ENCODE measurements at regions not wholly inside any gene's neighbourhood (a gene's known extent, or its start where the extent isn't known, plus 50 kb on each side); places are given as distances from the start of the nearest gene placed in this dataset.

GRCh38 chr4:45745741-45746140 is 378.1 kb downstream of the GABRG1 start:
- Histone ChIP-seq H4K5ac (ENCODE audit: low read depth, low read length) (no peak overlapping the region), H2AK9ac (replicated peaks; ENCODE audit: low read depth, low read length, poor library complexity) (no peak overlapping the region), H3K79me1 (ENCODE audit: low read depth in 1 of 2, low read length in 2 of 2) (no peaks in the 10 kb centered on the region), H2AFZ (replicated peaks; ENCODE audit: low read length, poor library complexity) (no peak overlapping the region), H3K27ac (ENCODE audit: insufficient read depth, low read length) (no peak overlapping the region), H4K8ac (ENCODE audit: low read depth in 2 of 2, low read length in 2 of 2) (no peak overlapping the region), H2AK5ac (ENCODE audit: low read depth, low read length) (no peak overlapping the region), H3K4ac (ENCODE audit: low read depth, low read length) (no peak overlapping the region), H3K9me3 (ENCODE audit: control insufficient read depth, insufficient read depth, low read length) (peaks cover 2% of the 10 kb centered on the region; the same call in 1 of the 2 replicates), H3K4me1 (ENCODE audit: control insufficient read depth, insufficient read depth, low read length) (no peaks in the 10 kb centered on the region), H3K4me2 (ENCODE audit: low read depth, low read length) (no peak overlapping the region), H3K9ac (ENCODE audit: low read depth, low read length) (no peak overlapping the region), H3K18ac (ENCODE audit: low read depth, low read length) (no peak overlapping the region), H3K36me3 (ENCODE audit: control insufficient read depth, insufficient read depth, low read length) (no peaks in the 10 kb centered on the region), H2BK120ac (ENCODE audit: low read depth, low read length) (no peak overlapping the region), H3K9me1 (ENCODE audit: insufficient read depth, low read length) (no peaks in the 10 kb centered on the region), H2BK5ac (ENCODE audit: low read depth, low read length, poor library complexity, severe bottlenecking) (no peak overlapping the region), H3K23ac (ENCODE audit: low read depth, low read length) (no peak overlapping the region), H4K91ac (ENCODE audit: insufficient read depth, low read depth, low read length) (no peak overlapping the region), H2BK15ac (ENCODE audit: low read depth, low read length) (no peak overlapping the region), H3K27me3 (ENCODE audit: control insufficient read depth, insufficient read depth, low read length) (no peaks in the 10 kb centered on the region), H3K56ac (ENCODE audit: extremely low read depth, insufficient read depth, low read length) (no peak overlapping the region), H3K14ac (replicated peaks; ENCODE audit: low read depth, low read length) (no peak overlapping the region), H2BK20ac (ENCODE audit: low read depth, low read length) (no peak overlapping the region), H3K4me3 (ENCODE audit: insufficient read depth, low read depth, low read length) (no peak overlapping the region), H4K20me1 (ENCODE audit: insufficient read depth, low read length) (no peaks in the 10 kb centered on the region)
- WGBS, 2 experiments (ENCODE audit: extremely low coverage in 2 of 2, insufficient read length in 1 of 2), result 80% methylated on average over 1 of the region's 3 CpGs; no CpG with 5 or more reads in 1 of the 2 experiments
- TF ChIP-seq MXI1 (IDR thresholded peaks at IDR 0.05; ENCODE audit: borderline replicate concordance, low read depth, low read length) (no peak), FOS (IDR thresholded peaks at IDR 0.05; ENCODE audit: low read depth, low read length) (no peak), RCOR1 (IDR thresholded peaks at IDR 0.05; ENCODE audit: insufficient replicate concordance, low read length) (no peak), RAD21 (IDR thresholded peaks at IDR 0.05; ENCODE audit: low read length) (no peak), CEBPB (IDR thresholded peaks at IDR 0.05; ENCODE audit: low read depth, low read length) (no peak), NFE2L2 (IDR thresholded peaks at IDR 0.05; ENCODE audit: low read depth, low read length) (no peak), CHD1 (IDR thresholded peaks at IDR 0.05; ENCODE audit: low read depth, low read length) (no peak), SMC3 (IDR thresholded peaks at IDR 0.05; ENCODE audit: low read depth, low read length) (no peak), CTCF (conservative IDR thresholded peaks at IDR 0.05; ENCODE audit: low read depth, low read length) (no peak), MAFK (IDR thresholded peaks at IDR 0.05; ENCODE audit: low read depth, low read length) (no peak), MAZ (IDR thresholded peaks at IDR 0.05; ENCODE audit: borderline replicate concordance, low read depth, low read length) (no peak), ELK1 (IDR thresholded peaks at IDR 0.05; ENCODE audit: borderline replicate concordance, low read depth, low read length) (no peak)
- TF ChIP-seq, protein P1, sequence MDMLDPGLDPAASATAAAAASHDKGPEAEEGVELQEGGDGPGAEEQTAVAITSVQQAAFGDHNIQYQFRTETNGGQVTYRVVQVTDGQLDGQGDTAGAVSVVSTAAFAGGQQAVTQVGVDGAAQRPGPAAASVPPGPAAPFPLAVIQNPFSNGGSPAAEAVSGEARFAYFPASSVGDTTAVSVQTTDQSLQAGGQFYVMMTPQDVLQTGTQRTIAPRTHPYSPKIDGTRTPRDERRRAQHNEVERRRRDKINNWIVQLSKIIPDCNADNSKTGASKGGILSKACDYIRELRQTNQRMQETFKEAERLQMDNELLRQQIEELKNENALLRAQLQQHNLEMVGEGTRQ (IDR thresholded peaks at IDR 0.05; ENCODE audit: low read depth, low read length), result no peak
- ATAC-seq (ENCODE audit: low read depth) (no peak), DNase-seq (no peak)
- CTCF ChIA-PET, result no interaction called here
- POLR2A ChIA-PET (ENCODE audit: unreplicated experiment), result no interaction called here
- dilution Hi-C loops (cut with HindIII; ENCODE audit: low sequenced_read_pairs, unreplicated experiment), result no loop called here
- intact Hi-C loops (cut with micrococcal nuclease), result no loop called here
- in situ Hi-C loops (cut with MboI; ENCODE audit: low sequenced_read_pairs), result no loop called here
- no TSS peak for BruUV-seq (replicated peaks)

Data from IMR-90 (cell line).